IPS-NIHi11 (cell line): ENCODE measurements at regions not wholly inside any gene's neighbourhood (a gene's known extent, or its start where the extent isn't known, plus 50 kb on each side); places are given as distances from the start of the nearest gene placed in this dataset.

Experiments
- DNase-seq: peaks from one replicate; pipeline ENCODE4 v3.0.0; 2012; ENCODE audit warnings: mixed read lengths, low spot score

GRCh38 chr2:4499316-4500030 is 796.1 kb downstream of the DCDC2C start:
- DNase-seq, result no peak

GRCh38 chr2:4501525-4501924 is 798.1 kb downstream of the DCDC2C start:
- DNase-seq, result no peak

GRCh38 chr2:4502230-4502843 is 799.0 kb downstream of the DCDC2C start:
- no peak for DNase-seq

GRCh38 chr2:4507661-4508060 is 804.3 kb downstream of the DCDC2C start:
- DNase-seq, result no peak

GRCh38 chr2:4515871-4516761 is 812.7 kb downstream of the DCDC2C start:
- no peak for DNase-seq

GRCh38 chr2:4518596-4518995 is 815.2 kb downstream of the DCDC2C start:
- DNase-seq, result no peak

GRCh38 chr2:4522498-4523421 is 819.4 kb downstream of the DCDC2C start:
- DNase-seq, result no peak

- DNase-seq, result no peak
These were observed 824.0 kb downstream of the DCDC2C start for GRCh38 chr2:4527416-4527815.

GRCh38 chr2:4528246-4528645 is 824.9 kb downstream of the DCDC2C start:
- no peak for DNase-seq

- no peak for DNase-seq
These were observed 825.4 kb downstream of the DCDC2C start for GRCh38 chr2:4528773-4529172.

- no peak for DNase-seq
These were observed 826.4 kb downstream of the DCDC2C start for GRCh38 chr2:4529738-4530137.

- no peak for DNase-seq
These were observed 826.9 kb downstream of the DCDC2C start for GRCh38 chr2:4530231-4530630.

GRCh38 chr2:4533806-4534205 is 830.4 kb downstream of the DCDC2C start:
- DNase-seq, result no peak

GRCh38 chr2:4539121-4539520 is 835.7 kb downstream of the DCDC2C start:
- no peak for DNase-seq

- no peak for DNase-seq
These were observed 846.4 kb downstream of the DCDC2C start for GRCh38 chr2:4549666-4550210.

- no peak for DNase-seq
These were observed 848.5 kb downstream of the DCDC2C start for GRCh38 chr2:4551691-4552474.

- DNase-seq, result no peak
These were observed 849.9 kb downstream of the DCDC2C start for GRCh38 chr2:4553241-4553640.

GRCh38 chr2:4556135-4556896 is 852.9 kb downstream of the DCDC2C start:
- no peak for DNase-seq

GRCh38 chr2:4561196-4561595 is 857.8 kb downstream of the DCDC2C start:
- DNase-seq, result no peak

GRCh38 chr2:4576075-4576474 is 872.7 kb downstream of the DCDC2C start:
- DNase-seq, result no peak
